Caki2 (cell line): ENCODE measurements at regions not wholly inside any gene's neighbourhood (a gene's known extent, or its start where the extent isn't known, plus 50 kb on each side); places are given as distances from the start of the nearest gene placed in this dataset.
"Not testable (repeated sequence)": the region's sequence is repeated elsewhere in the genome, so short reads cannot be mapped to it uniquely, and the experiment has no call there.

Source experiments
- DNase-seq: peaks from one replicate; pipeline ENCODE4 v3.0.0-alpha.2; 2015; ENCODE audit warnings: low read depth
- in situ Hi-C: cut with HindIII; loops from 2 replicates; pipeline ENCODE4 v1.10.0; 2016; ENCODE audit warnings: low sequenced_read_pairs, low pct_unique_long_range_greater_than_20kb, mixed read lengths

- in situ Hi-C loops, result no loop called here
- no peak for DNase-seq
Measured at GRCh38 chr1:81205956-81206355, 594.8 kb upstream of the ADGRL2 start.

- no peak for DNase-seq
- in situ Hi-C loops, result no loop called here
Measured at GRCh38 chr1:81201779-81202178, 599.0 kb upstream of the ADGRL2 start.

- in situ Hi-C loops, result no loop called here
- no peak for DNase-seq
Measured at GRCh38 chr1:81197591-81197990, 603.1 kb upstream of the ADGRL2 start.

GRCh38 chr1:81192647-81193642, 607.8 kb upstream of the ADGRL2 start:
- in situ Hi-C loops, result no loop called here
- no peak for DNase-seq

- in situ Hi-C loops, result no loop called here
- no peak for DNase-seq
Measured at GRCh38 chr1:81190003-81190402, 610.7 kb upstream of the ADGRL2 start.

- in situ Hi-C loops, result no loop called here
- no peak for DNase-seq
Measured at GRCh38 chr1:81187635-81188034, 613.1 kb upstream of the ADGRL2 start.

GRCh38 chr1:81186261-81186660, 614.5 kb upstream of the ADGRL2 start:
- in situ Hi-C loops, result no loop called here
- DNase-seq, result no peak

GRCh38 chr1:81183553-81183952, 617.2 kb upstream of the ADGRL2 start:
- DNase-seq, result no peak
- in situ Hi-C loops, result no loop called here

GRCh38 chr1:81183051-81183450, 617.7 kb upstream of the ADGRL2 start:
- DNase-seq, result no peak
- in situ Hi-C loops, result no loop called here

- in situ Hi-C loops, result no loop called here
Measured at GRCh38 chr1:81179242-81179641, 621.5 kb upstream of the ADGRL2 start.

GRCh38 chr1:81178431-81179093, 622.2 kb upstream of the ADGRL2 start:
- DNase-seq, in situ Hi-C loops: not testable (repeated sequence)

More at GRCh38 chr1:81179242-81179641, 621.5 kb upstream of the ADGRL2 start:
- peak; percentile 35 for DNase-seq

GRCh38 chr1:81174811-81175476, 625.8 kb upstream of the ADGRL2 start:
- in situ Hi-C loops, result no loop called here
- DNase-seq, result peak; percentile 71

GRCh38 chr1:81174052-81174451, 626.7 kb upstream of the ADGRL2 start:
- in situ Hi-C loops, result no loop called here
- DNase-seq, result no peak

- no peak for DNase-seq
- in situ Hi-C loops, result no loop called here
Measured at GRCh38 chr1:81172483-81172882, 628.3 kb upstream of the ADGRL2 start.

GRCh38 chr1:81170721-81171120, 630.0 kb upstream of the ADGRL2 start:
- in situ Hi-C loops, result no loop called here
- no peak for DNase-seq

- in situ Hi-C loops, result no loop called here
- DNase-seq, result no peak
Measured at GRCh38 chr1:81165963-81166362, 634.8 kb upstream of the ADGRL2 start.

- no peak for DNase-seq
- in situ Hi-C loops, result no loop called here
Measured at GRCh38 chr1:81160696-81161095, 640.0 kb upstream of the ADGRL2 start.

GRCh38 chr1:81158592-81158991, 642.1 kb upstream of the ADGRL2 start:
- in situ Hi-C loops, result no loop called here
- DNase-seq, result no peak

- in situ Hi-C loops, result no loop called here
- DNase-seq, result no peak
Measured at GRCh38 chr1:81157686-81158085, 643.0 kb upstream of the ADGRL2 start.
